HG03159 (cell line): ENCODE measurements at regions not wholly inside any gene's neighbourhood (a gene's known extent, or its start where the extent isn't known, plus 50 kb on each side); places are given as distances from the start of the nearest gene placed in this dataset.

Source experiments
- ATAC-seq: cut with Tn5 transposase; IDR thresholded peaks from one replicate; pipeline ENCODE4 v1.9.1; 2021; ENCODE audit warnings: mild to moderate bottlenecking, moderate library complexity; ENCODE audit not compliant: unreplicated experiment

DNA sequence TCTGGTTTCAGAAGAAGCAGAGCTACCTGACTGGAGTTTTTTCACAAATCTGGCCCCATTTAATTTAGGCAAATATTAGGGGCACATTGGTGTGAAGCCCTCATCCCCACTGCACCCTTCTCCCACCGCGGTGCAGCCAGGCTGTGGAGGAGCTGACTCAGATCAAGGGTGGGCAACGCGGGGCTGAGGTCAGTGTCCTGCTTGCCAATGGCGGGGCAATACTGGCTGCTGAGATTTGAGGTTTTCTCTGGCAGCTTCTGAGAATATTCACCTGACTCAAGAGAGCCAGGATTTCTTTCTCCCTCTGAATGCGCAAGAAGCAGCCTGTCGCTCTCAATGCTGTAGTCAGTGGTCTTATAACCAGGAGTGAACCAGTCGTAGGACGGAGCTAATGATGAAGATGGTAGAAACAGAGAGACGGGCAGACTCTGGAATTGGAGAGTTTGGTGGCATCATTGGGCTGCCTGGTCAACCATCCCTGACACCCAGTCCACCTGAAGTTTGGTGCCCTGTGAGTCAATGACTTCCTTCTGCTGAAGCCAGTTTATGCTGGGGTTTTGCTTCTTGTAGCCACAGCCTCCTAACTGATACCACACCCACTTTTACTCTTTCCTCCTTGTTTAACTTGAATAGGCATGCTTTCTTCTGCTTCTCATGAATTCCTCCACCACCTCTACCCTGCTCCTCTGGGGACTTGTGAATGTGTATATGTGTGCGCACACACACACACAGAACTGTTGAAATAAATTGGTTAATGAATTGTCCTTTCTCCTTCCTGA is 123.7 kb upstream of the CTBP2 start:
- ATAC-seq: no peak

DNA sequence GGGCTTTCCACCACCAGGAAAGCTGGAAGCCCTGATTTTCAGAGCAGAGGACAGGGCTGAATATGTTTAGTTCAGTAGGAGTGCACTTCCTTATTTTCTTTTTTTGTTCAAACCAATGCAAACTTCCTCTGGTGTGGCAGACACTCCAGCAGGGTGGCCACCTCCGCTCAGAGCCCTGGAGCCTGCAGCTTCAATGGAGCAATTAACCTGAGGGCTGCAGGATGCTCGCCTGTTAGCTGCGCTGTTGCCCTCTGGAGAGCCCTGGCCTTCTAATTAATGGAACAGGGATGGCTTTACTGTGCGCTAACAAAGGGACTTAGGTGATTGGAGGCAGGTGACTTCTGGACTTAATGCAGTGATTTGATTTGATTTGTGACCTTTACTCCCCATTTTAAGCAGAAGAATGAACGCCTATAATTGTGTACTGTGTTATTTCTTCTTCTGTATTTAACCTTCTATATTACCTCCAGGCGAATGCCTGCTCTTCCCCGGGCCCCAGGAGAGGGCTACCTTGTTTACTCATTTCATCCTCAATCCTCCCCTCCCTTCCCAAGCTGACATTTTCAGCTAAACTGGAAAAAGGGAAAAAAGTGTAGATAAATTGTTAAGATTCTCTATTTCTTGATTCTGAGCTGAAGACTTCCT is 123.0 kb upstream of the CTBP2 start:
- no peak for ATAC-seq

DNA sequence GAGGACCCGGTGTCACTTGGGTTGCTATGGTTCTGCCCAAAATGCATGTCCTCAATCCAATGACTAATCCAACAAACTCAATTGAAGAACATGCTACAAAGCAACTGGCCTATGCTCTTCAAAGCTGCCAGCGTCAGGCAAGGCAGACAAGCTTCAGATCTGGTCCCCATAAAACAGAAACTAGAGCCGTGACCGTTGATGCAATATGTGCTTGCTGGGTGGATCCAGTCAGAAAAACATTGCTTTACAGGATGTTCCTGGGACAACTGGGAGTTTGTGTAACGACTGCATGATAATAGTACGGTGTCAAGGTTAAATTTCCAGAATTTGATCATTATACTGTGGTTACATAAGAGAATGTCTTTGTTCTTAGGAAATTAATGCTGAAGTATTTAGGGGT is 120.7 kb upstream of the CTBP2 start:
- no peak for ATAC-seq

DNA sequence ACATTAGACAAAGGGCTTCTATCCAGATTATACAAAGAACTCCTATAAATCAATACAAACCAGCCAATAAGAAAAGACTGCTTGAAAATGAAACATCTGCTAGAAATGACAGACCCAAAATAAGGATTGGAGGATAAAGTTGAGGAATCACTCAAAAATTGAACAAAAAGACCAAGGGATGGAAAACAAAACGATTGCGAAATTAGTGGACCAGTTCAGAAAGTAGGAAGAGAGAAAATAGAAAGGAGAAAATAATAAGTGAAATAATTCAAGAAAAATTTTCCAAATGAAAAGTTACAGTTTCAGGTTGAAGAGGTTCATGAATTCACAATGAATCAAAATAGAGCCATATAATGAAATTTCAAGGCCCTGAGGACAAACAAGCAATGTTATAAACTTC is 115.8 kb upstream of the CTBP2 start:
- no peak for ATAC-seq

DNA sequence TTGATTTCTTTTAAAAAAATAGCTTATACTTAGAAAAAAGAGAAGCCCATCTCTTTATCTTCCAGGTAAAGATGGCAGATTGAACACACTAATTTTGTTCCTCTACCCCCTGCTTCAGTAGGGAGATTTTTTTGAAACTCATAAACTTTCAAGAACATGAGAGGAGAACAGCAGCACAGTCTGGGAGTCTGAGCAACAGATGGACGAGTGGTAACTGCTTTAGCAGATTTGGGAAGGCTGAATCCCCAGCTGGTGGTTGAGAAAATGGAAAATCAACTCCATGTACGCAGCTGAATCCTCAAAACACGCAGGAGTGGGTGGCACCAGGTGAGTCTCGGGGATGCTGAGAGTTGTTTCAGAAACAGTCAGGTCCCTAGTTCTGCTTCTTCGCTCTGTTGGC is 114.6 kb upstream of the CTBP2 start:
- no peak for ATAC-seq

DNA sequence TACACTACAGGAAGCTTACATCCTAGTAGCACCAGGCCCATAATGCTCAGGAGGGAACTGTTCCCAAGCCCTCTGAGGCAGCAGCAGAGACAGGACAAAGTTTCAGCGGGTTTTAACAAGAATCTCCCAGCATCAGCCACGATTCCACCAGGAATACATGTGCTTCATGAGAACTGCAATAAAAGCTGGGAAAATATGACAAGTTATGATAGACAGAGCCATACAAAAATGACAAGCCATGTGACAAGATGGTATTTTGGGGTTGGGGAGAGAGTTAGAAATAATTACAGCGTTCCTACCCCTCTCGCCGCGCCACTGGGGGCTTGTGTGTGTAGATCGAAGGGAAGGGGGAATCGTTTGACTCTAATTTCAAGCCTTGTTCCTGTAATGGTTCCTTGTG is 112.7 kb upstream of the CTBP2 start:
- no peak for ATAC-seq

DNA sequence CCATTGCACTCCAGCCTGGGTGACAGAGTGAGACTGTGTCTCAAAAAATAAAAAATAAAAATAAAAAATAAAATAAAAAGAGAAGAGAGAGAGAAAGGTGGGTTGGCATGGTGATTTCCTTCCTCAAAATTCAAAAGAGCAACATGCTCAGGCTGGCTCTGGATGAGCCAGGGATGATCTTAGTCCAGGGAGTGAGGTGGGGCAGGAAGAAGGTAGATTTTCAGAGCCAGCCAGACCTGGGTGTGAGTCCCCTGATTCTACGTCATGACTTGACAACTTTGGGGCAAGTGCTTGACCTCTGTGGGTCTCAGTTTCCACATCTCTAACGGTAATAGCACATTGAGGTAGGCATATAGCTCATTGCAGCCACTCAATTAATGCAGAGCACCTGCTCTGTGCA is 109.4 kb upstream of the CTBP2 start:
- ATAC-seq: no peak

DNA sequence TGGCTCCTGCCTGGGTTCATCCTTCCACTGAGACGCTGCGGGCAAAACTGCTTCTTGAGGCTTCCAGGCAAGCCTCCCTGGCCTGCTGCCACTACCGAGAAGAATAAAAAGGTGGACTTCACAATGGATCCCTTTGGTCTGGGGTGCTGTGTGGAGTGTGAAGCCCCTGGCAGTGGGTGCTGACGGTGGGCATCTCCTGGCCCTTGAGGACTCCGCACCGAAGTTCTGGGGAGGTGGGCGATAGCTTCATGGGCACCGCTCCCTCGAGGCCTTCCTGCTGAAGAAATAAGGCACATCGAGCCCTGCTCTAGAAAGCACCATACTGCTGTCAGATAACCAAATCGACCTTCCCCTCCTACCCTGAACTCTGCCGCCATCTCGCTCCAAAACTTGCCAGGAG is 106.6 kb upstream of the CTBP2 start:
- no peak for ATAC-seq

DNA sequence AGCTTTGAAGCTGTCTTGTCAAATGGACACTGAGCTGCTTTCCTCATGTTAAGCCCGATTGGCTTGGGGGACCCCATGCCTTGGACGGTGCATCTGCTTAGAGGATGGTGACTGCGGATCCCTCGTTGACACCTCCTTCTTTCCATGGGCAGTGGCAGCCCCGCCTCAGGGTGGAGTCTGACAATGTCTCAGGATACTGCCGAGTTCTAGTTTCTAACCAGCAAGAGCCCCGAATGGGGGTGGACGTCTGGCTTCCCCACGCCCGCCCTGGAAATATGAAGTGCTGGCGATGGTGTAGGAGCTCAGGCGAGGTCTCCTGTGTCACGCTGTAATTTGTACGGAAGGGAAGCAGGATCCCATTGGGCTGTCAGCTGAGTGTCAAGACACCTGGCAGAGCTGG is 106.2 kb upstream of the CTBP2 start:
- no peak for ATAC-seq

DNA sequence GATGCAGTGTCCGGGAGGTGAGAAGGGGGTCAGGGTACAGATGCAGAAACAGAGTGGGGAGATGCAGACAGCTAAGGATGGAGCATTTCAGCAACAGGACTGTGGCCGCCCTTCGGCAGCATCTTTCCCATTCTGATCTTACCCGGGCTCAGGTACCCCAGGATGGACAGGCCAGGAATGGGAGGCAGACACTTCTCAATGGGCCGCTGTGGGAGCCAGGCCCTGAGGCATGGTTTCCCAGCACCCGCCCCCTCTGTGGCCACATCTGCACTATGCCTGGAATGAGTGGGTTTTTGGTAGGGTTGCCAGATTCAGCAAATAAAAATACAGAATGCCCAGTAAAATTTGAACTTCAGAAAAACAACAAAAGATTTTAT is 105.2 kb upstream of the CTBP2 start:
- ATAC-seq: no peak

DNA sequence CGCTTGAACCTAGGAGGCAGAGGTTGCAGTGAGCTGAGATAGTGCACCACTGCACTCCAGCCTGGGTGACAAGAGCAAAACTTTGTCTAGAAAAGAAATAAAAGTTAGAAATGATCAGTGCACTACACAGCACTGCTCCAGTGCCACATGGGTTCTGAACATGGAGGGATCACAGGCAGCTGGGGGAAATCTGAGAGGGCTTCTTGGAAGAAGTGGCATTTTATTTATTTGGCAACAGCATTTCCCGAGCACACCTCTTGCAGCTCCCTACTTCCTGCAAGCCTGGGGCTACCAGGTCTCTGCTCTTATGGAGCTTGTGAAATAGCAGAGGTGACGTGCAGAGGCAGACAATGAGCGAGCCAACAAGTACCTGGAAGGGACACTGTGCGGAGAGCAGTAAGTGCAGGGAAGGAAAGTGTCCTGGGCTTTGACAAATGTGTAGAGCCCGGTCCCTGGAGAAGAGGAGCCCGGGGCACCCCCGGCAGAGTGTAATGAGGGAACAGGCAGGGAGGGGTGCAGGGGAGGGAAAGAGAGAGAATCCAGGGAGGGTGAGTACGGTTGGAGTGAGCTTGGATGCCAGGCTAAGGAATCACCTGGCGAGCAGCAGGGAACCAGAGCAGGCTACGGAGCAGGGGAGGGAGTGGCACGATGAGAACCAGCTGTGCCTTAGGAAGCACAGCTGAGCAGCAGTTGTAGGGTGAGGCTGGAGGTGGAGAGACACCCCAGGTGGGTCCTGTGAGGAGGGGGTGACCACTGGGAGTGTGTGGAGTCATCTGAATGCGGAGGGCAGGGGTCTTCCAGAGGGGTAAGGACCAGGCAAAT is 104.6 kb upstream of the CTBP2 start:
- ATAC-seq: no peak

DNA sequence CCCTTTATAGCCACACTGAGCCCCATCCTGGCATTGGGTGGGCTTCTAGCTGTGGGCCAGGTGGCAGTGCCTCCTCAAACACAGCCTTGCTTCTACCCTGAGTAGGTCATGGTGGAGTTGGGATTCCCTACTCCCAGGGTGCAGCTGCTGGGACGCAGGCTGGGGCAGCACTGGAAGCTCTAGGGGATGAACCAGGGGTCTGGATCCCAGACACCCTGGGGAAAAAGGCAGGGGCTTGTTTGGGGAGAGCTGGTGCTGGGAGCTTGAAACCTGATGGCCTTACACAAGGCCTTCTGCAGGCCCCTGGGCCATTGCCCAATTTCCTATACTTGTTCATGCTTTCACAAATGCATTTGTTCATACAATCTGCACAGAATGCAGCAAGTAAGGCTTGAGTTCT is 103.7 kb upstream of the CTBP2 start:
- ATAC-seq: no peak

DNA sequence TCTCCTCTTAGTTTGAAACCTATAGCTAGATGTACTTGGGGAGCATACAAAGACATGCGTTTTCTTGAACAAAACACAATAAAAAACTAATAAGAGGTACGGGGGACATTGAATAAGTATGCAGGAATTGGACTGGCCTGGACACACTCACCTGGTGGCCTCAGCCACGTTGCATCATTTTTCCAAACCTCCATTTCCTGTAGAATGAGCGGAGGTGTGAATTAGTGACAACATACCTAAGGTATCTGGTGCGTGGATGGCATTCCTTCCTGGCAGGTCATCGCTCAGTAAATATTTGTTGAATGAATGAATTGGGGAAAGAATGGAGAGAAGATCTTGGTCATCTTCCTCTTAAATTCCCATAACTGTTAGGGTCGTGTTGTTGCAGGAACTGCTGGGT is 103.2 kb upstream of the CTBP2 start:
- ATAC-seq: no peak

DNA sequence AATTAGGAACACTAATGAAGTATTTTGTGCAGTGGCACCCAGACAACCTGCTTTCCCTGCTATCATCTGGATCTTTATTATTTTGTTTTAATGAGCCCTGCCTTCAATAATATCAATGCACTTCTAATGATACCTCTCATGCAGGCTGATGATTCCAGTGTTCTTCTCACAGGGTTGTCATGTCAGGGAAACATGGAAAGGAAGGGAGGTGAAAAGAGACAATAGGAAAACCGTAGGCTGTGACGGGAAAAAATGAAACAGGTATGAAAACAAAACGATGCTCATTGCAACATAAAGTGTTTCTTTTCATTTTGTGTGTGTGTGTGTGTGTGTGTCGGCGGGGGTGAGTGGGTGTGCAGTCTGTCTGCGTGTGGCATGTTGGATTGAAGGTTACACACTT is 102.6 kb upstream of the CTBP2 start:
- ATAC-seq: no peak

DNA sequence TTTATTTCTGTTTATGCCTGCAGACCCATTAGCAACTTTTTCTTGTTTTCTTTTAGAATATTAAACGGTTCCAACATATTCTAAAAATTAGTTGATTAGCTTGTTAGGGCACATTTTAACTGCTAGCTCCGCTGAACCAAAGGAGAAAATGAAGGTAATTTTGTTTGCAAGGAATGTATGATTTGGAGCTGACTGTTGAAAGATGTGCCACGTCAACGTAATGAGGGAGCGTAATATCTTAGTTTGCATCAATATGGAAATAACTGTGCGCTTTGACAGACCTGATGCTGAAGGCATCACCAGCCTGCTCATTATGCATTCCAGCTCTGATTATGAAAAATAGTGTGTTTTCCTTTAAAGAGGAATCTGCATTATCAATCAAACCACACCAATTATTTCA is 102.0 kb upstream of the CTBP2 start:
- no peak for ATAC-seq

DNA sequence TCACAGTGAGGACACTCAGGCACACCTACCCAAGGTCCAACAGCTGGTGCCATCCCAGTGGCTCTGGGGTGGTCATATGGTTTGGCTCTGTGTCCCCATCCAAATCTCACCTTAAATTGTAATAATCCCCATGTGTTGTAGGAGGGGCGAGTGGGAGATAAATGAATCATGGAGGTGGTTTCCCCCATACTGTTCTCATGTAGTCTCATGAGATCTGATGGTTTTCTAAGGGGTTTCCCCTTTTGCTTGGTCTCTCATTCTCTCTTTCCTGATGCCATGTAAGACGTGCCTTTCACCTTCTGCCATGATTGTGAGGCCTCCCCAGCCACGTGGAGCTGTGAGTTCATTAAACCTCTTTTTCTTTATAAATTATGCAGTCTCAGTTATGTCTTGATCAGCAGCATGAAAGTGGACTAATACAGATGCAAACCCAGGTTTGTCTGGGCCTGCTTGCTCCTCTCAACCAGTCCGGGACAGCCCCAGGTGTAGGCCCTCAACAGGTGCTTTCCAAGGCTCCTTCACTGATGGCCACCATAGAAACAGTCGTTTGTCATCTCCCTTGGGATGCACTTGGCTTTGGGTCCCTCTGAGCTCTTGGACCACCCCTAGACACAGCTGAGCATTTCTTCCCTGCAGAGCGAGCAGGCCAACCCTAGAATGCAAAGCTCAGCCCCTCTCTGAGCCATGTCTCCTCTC is 101.3 kb upstream of the CTBP2 start:
- ATAC-seq: no peak

DNA sequence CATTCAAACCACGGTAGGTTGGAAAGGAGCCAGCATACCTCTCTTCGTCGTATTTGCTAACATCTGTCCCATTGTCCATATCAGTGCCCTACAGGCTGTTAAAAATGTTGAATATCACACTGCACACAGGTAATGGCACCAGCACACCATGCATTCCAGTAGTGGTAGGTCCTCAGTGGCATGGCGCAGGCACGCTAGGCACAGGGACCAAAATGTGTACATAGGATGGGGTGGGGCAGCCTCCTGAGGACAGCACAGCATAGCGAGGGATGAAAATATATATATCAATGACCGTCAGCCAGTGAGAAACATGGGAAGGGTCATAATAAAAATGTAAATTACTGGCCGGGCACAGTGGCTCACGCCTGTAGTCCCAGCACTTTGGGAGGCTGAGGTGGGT is 99.9 kb upstream of the CTBP2 start:
- ATAC-seq: no peak

DNA sequence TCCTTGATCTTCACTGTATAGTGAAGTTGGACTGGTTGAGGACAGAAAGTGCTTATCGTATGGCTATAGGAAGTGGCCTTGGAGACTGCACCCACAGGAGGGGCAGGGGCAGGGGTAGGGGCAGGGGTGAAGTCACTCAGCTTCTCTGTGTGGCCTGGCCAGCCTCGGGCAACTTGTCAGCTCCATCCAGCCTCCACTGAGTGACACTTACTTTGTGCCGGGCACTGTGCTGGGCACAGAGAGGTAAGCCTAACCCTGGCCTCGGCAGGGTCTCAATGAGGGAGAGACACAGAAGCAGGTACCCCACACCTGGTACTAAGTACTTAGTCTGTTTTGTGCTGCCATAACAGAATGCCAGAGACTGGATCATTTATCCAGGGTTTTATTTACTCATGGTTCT is 99.3 kb upstream of the CTBP2 start:
- ATAC-seq: no peak

DNA sequence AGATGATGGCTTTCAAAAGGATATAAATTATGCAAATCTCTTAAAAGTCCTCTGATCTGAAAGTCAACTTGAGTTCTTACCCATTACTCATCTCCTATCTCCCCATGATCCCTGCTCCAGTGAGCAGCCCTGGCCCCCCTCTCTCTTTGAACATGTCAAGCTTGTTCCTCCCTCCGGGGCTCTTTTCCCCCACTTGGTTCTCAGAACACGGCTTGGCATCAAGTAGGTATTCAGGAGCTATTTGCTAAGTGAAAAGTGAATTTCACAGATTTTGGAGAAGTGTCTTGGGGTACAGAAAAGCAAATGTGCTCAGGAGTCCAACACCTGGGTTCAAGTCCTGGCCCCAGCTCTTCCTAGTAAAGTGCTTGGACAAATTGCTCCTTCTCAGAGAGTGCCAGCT is 98.3 kb upstream of the CTBP2 start:
- no peak for ATAC-seq

DNA sequence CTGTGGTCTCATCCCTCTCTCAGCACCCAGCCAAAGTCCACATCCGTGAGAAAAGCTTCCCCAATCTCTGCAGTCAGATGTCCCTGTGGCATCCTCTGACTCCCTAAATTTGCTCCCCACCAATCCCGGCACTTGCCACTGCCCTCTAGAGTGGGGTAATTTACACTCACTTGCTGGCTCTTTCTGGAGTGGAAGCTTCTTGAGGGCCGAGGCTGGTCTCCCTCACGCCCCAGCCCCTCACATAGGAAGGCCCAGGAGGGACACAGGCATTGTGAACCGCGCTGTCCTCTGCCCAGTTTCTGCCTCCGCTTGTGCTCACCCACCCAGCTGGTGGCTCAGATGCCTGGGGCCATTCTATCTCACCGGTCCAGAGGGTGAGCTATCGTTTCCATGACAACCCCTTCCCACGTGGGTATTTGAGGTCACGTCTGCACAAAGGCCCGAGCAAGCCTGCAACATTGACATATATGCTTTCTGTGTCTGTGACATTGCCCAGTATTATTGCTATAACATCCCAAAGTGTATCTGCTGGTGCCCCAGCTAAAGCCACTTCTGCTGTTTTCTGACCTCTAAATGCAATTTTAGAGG is 97.3 kb upstream of the CTBP2 start:
- no peak for ATAC-seq

DNA sequence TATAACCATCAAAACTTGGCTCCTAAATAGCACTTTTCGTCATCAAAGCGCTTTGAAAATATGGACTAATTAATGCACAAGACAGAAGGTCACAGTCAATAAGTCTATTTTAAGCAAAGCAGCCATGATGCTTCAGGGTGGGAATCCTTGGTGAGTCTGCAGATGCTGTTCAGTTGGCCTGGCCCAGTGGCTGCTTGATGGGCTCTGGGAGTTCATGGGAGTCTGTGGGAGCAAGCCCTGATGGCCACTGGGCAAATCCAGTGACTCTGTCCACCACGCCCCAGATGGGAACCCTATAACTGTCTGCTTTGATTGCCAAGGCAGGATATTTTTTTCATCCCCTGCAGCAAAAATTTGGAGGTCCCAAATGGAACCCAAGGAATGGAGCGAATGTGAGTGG is 95.7 kb upstream of the CTBP2 start:
- ATAC-seq: no peak
